GM12891 (cell line): ENCODE measurements at regions not wholly inside any gene's neighbourhood (a gene's known extent, or its start where the extent isn't known, plus 50 kb on each side); places are given as distances from the start of the nearest gene placed in this dataset.

Source experiments
- POLR2A ChIP-seq: IDR thresholded peaks from 2 replicates; pipeline ENCODE4 v1.6.1; 2011; ENCODE audit warnings: low read depth, low read length, control low read depth
- POLR2AphosphoS5 ChIP-seq: IDR thresholded peaks from 2 replicates; pipeline ENCODE4 v1.6.1; 2011; ENCODE audit warnings: low read depth, low read length, control low read depth
- SPI1 ChIP-seq: IDR thresholded peaks from 2 replicates; pipeline ENCODE4 v1.6.1; 2011; ENCODE audit warnings: low read depth, low read length, control low read depth
- TAF1 ChIP-seq: IDR thresholded peaks from 2 replicates; pipeline ENCODE4 v1.6.1; 2011; ENCODE audit warnings: low read depth, low read length, control low read depth

DNA sequence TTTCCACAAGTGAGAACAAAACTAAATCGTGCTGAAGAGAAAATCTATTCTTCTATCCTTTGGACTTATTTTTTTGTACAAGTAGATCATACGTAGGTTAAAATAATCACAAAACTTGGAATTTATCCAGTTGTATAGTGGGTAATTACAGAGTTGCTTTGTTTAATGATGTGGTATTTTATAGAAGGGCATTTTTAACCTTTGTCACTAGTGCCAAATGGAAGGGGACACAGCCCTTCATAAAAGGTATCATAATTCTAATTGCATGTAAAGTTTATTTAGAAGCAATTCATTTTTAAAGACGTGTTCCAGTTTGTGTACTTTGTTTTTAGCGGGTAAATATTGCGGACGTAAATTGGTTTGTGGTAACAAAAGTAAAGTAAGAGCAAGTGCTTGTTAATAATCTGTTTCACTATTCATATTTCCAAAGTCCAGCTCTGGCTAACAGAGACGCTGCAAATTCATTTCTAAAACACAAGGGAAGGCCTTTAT, 99.5 kb downstream of the ERCC5 start:
- TF ChIP-seq POLR2AphosphoS5 (no peak), POLR2A (no peak), SPI1 (no peak), TAF1 (no peak)
